HFF-Myc (cell line): ENCODE measurements at regions not wholly inside any gene's neighbourhood (a gene's known extent, or its start where the extent isn't known, plus 50 kb on each side); places are given as distances from the start of the nearest gene placed in this dataset.
"Not testable (repeated sequence)": the region's sequence is repeated elsewhere in the genome, so short reads cannot be mapped to it uniquely, and the experiment has no call there.

Experiments used
- DNase-seq: peaks from one replicate; pipeline ENCODE4 v3.0.0-alpha.2; 2011; ENCODE audit warnings: low read depth; ENCODE audit errors: extremely low read depth
- H3K4me3 ChIP-seq: replicated peaks from 2 replicates; pipeline ENCODE4 v1.5.1; 2011; ENCODE audit warnings: low read depth, mild to moderate bottlenecking, control low read depth, low read length
- TF ChIP-seq, protein P1 (sequence below): IDR thresholded peaks from 2 replicates; pipeline ENCODE4 v1.5.1; 2012; ENCODE audit warnings: mild to moderate bottlenecking, low read depth, low read length, control low read depth; ENCODE audit errors: missing control alignments

DNA sequence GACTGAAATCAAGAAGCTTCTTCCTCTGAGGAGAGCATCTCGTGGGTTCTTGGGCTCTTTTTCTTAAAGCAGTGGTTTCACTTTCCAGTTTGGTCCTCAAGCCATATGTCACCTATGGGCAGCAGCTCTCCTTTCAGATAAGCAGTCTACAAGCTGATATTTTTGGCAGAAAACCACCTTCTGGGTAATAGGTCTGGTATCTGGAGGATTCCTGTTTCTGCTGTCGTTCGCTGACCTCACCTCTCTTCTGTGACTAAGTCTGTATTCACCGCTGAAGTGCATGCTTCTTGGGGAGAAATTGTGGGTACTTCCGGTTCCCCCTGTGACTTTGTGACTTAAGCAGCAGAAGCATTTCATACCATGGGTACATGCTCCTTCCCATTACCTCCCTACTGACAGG lies 193.6 kb downstream of the EDN1 start:
- H3K4me3 ChIP-seq = no peak overlapping the region
- TF ChIP-seq, protein P1, sequence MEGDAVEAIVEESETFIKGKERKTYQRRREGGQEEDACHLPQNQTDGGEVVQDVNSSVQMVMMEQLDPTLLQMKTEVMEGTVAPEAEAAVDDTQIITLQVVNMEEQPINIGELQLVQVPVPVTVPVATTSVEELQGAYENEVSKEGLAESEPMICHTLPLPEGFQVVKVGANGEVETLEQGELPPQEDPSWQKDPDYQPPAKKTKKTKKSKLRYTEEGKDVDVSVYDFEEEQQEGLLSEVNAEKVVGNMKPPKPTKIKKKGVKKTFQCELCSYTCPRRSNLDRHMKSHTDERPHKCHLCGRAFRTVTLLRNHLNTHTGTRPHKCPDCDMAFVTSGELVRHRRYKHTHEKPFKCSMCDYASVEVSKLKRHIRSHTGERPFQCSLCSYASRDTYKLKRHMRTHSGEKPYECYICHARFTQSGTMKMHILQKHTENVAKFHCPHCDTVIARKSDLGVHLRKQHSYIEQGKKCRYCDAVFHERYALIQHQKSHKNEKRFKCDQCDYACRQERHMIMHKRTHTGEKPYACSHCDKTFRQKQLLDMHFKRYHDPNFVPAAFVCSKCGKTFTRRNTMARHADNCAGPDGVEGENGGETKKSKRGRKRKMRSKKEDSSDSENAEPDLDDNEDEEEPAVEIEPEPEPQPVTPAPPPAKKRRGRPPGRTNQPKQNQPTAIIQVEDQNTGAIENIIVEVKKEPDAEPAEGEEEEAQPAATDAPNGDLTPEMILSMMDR = no peak
- DNase-seq = peak; percentile 73

DNA sequence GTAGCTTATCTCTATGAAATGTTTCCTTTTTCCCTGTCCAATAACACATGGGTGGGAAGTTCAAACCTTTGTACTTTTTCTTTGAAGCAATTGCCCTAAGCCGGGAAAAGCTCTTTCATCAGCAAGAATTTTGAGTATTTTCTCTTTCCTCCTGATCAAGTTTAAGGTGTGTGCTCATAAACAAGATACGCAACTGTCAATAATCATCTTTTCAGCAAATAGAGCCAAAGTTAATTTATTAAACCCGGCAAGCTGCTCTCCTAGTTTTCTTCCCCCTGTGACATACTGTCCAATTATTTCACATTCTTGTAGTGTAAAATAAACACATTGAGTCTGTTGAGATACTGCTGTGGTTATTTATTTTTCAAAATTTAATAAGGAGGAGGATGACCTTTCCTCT lies 194.4 kb downstream of the EDN1 start:
- no peak overlapping the region for H3K4me3 ChIP-seq
- no peak for DNase-seq
- TF ChIP-seq, protein P1 = no peak

DNA sequence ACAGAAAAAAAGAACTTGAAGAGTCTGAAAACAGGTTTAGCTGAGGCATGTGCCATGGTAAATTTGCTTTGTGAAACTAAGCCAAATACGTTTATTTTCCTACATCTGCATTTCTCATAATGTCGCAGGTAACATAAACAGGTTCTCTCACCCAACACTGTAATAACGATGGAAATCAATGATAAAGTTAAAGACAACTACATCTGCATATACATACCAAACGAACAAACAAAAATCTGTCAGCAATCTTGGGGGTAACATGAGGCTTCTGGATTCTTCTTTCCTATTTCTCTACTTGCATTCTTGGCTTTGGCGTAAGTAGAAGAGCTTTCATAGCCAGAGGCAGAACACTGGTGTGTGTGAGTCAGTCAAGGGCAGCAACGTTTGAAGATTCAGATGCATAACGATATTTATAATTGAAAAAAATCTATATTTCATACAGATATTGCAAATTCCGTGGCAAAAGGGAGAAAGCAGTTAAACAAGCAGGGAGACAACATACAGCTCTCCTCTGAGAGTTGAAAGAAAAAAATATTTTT lies 195.1 kb downstream of the EDN1 start:
- DNase-seq = no peak
- TF ChIP-seq, protein P1 = no peak
- H3K4me3 ChIP-seq = no peak overlapping the region

DNA sequence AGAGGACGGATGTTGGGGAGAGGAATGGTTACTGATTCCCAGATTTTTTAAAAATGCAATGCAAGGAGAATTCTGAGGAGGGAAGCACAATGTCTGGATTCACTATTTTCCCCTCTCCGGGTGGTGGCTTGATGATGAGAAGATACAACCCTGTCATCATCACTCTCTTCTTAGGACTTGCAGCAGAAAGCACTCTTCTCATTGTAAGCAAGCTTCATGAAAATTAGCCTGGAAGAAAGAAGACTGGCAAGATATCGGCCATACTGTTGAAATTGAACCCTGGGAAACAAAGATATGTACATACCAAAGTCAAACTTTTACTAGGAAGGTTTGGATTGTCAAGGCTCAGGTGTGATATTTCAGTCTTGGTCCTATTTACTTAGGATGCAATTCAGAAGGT lies 195.7 kb downstream of the EDN1 start:
- H3K4me3 ChIP-seq = no peak overlapping the region
- DNase-seq = no peak
- TF ChIP-seq, protein P1 = no peak

DNA sequence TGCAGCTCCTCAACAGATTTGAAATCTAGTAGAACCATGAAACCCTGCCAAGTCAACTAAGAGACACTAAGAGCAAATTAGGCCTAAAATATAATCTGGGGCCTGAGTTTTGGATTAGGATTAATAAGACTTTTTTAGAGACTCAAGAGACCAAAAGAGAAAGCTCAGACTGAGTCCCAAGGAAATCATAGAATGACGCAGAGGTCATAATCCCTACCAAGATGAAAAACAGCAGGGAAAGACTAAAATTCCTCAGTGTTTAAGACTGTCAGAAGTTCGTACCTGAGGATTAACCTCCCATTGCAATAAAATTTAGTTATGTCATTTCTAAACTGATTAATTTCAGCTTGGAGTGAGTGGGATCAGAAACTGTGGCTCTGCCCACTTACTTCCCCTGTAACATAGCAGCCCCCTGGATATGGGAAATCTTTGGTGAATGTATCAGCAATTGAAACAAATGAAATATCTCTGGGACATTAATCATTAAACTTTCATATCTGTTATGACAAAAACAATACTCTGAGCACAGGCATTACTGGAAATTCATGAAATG lies 200.3 kb downstream of the EDN1 start:
- H3K4me3 ChIP-seq = no peak overlapping the region
- TF ChIP-seq, protein P1 = no peak
- DNase-seq = no peak

DNA sequence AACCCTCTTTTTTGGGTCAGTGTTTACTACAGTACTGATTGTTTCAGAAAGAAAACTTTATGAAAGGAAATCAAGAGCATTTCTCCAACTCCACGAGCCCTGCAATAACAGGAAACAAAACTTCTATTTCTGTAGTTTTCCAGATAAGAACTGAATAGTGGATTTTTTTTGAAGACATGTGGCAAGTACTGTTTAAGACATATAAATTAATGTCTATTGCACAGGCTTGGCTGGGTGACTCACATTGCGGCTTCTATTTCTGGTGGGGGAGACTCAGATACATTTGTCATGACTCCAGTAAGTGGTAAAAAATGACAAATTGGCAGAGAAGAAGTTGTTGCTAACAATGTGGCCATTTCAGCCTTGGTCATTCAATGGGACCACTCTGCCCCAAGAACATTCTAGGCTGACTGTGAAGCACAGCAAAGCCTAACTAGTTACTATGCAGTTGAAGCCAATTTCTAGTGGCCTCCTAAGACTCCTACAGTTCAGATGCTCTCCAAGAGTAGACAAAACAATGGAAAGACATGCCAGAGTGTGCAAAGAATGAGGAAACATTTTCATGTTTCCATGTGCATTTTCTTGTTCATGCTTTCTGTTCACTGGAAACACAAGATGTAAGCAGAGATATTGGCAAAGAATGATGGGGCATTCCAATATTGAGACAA lies 200.9 kb downstream of the EDN1 start:
- H3K4me3 ChIP-seq = no peak overlapping the region
- TF ChIP-seq, protein P1 = no peak
- peak; percentile 72 for DNase-seq

DNA sequence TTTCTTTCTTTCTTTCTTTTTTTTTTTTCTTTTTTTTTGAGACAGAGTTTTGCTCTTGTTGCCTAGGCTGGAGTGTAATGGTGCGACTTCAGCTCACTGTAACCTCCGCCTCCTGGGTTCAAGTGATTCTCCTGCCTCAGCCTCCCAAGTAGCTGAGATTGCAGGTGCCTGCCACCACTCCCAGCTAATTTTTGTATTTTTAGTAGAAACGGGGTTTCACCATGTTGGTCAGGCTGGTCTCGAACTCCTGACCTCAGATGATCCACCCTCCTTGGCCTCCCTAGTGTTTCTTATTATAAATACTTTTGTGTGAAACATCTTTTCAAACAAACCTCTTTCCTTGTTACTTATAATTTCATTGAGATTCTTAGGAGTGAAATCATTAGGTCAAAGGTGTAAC lies 202.8 kb downstream of the EDN1 start:
- not testable (repeated sequence) for H3K4me3 ChIP-seq, DNase-seq
